Dermis blood vessel endothelial cell (primary cell): ENCODE measurements at regions not wholly inside any gene's neighbourhood (a gene's known extent, or its start where the extent isn't known, plus 50 kb on each side); places are given as distances from the start of the nearest gene placed in this dataset.
A peak's percentile ranks its signal among the peaks of the same experiment; 100 is the strongest.

ENCODE experiments used
- DNase-seq: peaks from one replicate; pipeline ENCODE4 v3.0.0; 2010

DNA sequence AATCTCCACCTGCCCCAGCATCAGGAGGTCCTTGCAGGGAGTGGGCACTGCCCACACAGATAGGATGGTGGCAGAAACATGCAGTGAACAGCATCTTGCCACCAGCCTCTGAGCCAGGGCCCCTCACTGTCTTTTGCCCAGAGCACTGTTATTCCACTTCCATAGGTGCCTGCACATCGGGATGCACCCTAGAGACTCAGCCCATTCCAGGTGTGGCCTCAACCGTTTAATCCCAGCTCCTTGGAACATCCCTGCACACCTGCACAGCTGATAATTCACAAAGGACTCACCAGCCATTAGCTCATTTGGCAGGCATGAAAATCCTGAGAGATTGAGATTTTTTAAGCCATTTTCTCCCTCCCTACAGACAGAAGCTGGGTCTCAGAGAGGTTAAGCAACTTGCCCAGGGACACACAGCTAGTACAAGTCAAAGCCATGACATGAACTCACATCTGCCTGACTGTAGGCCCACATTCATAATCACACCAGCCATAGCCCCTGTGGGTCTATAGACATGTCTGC lies 116.3 kb downstream of the EFNB1 start:
- no peak for DNase-seq

DNA sequence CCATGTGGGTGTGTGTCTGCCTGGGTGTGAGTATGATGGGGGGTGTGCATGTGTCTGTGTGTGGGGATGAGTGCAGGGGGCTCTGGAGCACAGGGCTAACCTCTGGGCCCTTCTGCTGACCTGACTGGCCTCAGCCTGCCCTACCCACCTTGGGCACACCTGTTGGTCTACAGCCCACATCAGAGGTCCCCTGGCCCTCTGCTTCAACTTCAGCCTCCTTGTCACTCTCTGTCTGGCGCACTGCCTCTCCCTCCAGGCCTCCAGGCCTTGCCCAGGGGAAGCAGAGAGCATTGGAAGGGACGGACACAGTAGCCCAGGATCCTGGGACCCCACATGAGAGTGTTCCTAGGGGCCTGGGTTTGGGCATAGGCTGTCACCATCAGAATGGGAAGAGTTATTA lies 115.4 kb downstream of the EFNB1 start:
- DNase-seq: no peak

DNA sequence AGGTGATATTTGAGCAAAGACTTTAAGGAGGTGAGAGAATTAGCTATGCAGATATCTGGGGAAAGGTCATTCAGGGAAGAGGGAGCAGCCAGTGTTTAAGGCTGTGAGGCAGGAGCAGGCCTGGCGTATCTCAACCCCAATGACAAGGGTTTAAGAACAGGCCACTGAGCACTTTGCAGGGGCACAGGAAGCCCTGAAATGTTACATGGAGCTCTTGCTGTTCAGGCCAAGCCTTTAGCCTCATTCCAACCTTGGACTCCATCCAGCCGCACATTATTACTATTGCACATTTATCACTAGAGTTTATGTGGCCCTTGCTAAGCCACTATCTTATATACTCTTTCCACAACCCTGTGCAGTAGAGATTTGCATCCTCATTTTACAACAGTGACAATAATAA lies 114.0 kb downstream of the EFNB1 start:
- DNase-seq: no peak

DNA sequence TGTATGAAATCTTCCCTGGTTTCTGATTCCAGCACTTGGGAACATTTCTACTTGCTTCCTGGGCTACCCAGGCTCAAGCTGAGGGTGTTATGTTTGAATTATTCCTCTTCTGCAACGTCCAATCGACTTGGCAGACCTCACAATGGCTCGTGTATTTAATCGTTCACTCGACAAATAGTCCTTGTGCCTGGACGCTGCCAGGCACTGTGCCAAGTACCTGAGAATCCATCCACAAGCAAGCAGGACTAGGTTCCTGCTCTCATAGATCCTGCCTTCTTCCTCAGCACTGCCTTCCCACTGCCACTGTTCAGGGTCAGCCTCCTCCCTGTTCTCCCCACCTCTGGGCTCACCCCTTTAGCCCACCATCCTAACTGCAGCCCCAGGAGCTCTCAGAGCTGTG lies 113.3 kb downstream of the EFNB1 start:
- DNase-seq: no peak

DNA sequence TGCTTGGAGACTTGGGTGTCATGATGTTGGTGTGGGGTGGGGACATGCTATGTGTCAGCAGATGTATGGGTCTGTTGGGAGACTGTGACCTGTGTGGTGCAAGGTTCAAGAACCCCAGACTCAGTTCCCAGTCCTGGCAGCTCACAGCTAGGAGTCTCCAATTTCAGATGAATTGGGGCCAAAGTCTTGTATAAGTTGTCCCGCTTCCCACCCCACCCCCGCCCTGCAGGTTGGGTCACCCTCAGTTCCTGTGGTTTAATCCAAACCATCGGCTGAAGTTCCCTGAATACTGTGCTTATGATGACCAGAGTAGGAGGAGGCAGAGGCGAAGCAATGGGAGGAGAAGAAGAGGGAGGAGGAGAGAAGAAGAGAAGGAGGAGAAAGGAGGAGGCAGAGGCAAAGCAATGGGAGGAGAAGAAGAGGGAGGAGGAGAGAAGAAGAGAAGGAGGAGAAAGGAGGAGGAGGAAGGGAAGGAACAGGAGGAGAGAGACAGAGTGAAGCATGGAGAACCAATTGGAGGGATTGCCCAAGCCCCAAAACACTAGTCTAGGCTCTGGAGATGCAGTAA lies 112.6 kb downstream of the EFNB1 start:
- no peak for DNase-seq

DNA sequence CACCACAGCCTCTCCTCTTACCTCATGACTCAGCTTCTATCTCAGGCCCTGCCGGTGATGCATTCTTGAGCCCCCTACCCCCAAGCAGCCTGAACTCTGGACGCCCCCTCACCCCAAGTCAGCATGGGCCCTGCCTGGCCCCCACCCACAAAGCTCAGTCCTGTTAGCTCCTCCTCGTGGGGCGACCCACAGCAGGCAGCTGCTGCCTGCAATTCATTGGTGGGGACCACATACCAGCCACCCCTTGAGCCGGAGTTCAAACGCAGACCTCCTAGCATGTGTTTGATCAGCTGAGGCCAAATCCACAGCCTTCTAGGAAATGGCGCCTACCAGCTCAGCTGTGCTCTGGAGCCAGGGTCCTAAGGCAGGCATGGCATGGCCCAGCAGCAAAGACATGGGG lies 111.8 kb downstream of the EFNB1 start:
- DNase-seq: no peak

DNA sequence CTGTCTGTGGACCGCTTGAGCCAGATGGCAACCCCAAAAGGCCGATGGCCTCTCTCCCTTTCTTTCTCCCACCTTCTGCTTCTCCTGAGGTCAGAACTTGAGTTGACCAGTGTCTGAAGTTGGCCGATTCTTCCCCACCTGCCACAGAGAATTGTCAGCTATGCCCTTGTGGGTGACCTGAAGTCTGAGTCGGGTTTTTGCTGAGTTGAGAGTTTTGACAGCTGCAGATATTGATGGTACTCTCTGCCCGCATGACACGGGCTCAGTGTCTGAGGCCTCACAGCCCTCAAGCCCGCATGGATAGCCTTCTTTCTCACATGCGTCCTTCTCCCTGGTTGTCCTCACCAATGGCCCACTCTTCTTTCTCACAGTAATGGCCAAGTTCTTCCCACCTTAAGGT lies 111.0 kb downstream of the EFNB1 start:
- DNase-seq: no peak

DNA sequence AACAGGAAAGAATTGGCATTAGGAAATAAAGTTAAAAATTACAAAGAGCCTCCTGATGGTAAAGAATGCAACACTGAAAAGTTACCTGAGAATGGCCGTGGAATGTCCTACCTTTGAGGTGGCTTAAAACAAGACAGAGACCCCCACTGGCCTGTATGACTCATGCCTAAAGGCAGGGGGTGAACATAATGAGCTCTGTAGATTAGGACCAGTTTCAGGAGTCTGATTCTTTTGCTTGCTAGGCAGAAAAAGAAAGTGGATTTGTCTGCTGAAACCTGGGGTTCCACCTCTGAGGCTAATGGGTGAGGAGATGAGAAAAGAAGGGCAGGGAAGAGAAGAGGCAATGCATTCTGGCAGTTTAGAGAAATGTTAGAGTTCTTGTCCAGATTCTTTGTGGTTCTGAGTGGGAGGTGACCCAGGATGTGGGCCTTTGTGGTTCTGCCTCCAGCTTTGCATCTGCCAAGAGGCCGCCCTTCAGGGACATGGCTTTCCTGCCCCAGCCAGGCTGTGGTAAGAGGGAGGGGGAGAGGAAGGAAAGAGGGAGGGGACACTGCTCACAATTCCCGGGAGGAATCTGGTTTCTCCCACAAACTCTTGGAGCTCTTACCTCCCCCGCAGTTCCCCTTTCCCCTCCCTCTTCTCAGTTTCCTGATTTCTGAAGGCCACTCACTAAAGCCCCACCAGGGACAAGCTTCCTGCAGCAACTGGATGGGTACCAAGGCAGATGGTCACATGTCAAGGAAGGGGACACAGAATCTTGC lies 109.6 kb downstream of the EFNB1 start:
- peak; percentile 36 for DNase-seq

DNA sequence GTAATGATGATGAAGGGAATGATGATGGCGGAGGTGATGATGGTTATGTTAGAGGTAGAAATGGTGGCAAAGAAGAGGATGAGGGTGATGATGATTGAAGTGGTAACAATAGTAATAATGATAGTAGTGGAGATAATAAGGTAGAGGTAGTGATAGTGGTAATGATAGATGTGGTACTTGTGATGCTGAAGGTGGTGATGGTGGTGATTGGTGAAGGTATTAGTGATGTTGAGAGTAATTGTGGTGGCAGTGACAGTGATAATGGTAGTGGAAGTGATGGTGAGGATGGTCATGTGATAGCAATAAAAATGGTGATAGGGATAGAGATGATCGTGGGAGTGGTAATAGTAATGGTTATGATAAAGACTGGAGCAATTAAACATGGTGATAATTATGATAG lies 108.8 kb downstream of the EFNB1 start:
- no peak for DNase-seq

DNA sequence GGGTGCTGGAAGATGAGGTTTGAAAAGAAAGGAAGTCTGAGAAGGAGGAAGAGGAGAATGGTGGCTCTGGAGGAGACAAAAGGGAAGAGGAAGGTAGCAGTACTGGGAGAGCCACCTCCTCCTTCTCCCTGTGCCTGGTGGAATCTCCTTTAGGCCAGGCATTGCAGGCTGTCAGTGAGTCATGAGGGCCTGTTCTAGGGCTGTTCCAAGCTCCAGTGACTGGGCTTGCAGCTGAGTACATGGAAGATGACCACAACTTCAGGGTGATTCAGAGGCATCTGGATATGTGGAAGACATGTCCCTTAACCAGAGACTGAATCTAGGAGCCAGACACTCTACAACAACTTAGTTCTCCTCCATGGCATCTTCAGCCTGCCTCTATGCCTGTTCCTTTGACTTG lies 107.8 kb downstream of the EFNB1 start:
- peak; percentile 53 for DNase-seq

DNA sequence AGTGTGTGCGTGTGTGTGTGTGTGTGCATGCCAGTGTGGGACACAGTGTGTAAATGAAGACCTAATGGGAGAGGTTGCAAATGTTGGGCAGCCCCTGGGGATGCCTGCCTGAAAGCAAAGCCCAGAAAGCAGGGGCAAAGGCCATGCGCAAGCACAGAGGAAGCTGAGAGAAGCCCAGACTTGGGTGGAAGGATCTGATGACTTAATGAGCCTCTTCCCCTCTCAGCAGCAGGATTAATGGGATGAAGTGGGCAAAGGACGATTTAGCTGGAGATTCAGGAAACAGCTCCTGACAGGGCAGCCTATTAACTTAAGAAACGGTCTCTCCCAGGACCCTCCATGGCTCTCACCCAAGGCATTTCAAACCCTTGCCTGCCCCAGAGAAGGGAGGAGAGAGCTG lies 107.3 kb downstream of the EFNB1 start:
- no peak for DNase-seq

DNA sequence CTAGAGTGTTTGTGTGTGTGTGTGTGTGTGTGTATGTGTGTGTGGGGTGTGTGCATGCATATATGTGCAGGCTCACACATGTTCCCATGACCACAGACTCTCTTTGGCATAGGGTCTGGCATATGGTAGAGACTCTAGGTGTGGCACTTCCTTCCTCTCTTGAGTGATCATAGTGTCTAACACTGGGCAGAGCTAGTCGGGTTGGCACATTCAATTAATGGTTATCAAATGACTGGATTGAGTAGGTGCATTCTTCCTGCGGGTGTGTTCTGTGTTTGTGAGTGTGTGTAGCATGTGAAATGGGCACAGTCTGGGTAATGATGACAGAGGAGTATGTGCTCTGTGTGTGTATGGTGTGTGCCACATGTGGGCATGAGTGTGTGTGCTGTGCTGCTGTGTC lies 106.5 kb downstream of the EFNB1 start:
- no peak for DNase-seq

DNA sequence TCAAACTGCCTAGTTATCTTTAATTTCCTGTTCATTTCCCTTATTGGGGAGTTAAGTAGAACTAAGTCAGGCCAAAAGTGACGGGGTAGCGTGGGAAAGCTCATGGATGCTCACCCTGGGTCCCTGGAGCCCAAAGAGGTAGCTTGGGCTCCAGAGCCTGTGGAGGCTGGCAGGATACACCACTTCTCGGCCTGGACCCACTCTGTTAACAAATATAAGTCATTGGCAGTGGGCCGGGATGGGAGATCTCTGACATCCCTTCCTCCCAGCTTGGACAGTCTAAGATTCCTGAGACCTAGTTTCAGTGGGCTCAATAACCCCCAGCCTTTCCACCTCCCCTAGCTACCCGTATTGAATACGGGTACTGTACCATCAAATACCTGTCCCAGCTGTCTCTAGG lies 106.1 kb downstream of the EFNB1 start:
- DNase-seq: no peak

DNA sequence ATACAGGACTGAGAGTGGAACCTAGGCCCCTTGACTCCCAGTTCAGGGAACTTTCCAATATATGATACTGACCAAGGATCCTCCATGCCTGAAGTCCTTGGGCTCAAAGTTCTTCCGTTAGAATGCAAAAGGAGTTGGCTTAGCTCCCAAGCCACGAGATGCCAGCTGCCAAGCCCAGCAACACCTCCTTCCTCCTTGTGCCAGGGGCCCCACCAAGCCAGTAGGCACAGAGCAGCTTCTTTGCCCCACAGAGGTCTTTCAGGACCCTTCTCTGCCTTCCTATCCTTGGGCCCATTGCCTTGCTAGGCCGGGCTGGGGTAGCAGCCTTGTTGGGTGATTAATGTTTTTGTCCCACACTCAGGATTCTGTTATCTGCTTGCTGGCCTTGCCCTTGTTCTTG lies 105.6 kb downstream of the EFNB1 start:
- no peak for DNase-seq

DNA sequence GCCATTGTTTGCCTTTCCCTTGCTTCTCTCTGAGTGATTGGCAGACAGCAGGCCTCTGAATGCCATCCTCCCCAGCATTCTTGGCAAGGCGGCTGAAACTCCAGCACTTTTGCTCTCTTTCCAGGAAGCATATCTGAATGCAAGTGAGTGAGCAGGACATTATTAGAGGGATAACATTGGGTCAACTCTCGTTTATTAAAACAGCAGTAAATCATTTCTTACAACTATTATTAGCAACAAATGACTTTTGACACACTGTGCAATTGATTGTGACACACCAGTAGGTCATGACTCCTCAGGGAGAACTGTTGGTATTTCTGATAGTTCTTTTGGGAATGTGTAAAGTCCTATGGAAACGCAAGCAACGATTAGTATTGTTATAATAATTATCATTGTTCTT lies 103.8 kb downstream of the EFNB1 start:
- peak; percentile 64 for DNase-seq

DNA sequence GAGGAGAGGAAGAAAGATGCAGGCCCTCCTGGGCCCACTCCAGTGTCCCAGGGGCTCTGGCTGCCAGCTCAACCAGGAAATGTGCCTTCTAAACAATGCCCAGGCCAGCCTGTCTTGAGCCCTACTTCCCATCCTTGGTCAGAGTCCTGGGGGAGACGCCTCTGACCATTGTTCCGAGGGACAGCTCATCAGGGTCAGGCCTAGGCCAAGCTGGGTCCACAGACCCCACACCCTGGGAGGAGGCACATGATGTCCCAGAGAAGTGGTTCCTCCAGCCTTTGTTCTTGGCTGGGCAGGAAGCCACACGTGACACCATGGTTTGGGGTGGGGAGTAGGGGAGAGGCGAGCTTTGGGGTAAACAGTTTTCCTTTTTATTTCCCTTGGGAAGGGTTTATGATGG lies 102.5 kb downstream of the EFNB1 start:
- DNase-seq: peak; percentile 34

DNA sequence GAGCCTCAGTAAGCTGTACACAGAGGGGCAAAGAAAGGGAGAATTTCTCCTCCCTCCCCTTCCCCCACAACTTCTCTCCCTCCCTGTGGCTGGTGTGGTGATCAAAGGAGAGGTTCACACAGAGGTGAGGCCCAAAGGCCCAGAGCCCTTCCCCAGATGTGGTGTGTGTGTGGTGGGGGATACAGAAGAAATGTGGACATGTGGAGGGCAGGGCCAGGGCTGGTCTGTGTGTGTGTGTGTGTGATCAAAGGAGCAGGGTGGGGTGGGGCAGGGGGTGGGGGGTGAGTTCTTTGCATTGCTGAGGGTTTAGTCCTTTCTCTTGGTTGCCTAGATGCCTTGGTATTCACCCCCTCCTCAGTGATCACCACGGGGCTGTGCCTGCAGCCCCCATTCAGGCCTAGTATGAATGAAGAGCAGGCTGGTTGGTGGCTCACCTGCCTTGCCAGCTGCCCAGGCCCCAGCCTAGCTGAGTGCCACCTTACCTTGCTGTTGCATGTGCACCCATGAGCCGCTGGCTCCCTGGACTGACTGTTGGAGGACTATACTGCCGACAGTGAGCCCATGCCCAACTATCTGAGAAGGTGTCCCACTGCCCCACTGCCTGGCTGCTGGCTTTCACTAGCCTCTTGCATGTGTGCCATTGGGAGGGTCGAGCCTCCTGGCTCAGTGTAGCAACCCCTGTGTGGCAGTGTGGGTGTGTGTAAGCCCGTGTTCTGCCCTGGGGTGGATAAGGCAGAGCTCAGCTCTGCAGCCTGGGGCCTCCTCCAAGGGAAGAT lies 101.9 kb downstream of the EFNB1 start:
- DNase-seq: peak; percentile 10

DNA sequence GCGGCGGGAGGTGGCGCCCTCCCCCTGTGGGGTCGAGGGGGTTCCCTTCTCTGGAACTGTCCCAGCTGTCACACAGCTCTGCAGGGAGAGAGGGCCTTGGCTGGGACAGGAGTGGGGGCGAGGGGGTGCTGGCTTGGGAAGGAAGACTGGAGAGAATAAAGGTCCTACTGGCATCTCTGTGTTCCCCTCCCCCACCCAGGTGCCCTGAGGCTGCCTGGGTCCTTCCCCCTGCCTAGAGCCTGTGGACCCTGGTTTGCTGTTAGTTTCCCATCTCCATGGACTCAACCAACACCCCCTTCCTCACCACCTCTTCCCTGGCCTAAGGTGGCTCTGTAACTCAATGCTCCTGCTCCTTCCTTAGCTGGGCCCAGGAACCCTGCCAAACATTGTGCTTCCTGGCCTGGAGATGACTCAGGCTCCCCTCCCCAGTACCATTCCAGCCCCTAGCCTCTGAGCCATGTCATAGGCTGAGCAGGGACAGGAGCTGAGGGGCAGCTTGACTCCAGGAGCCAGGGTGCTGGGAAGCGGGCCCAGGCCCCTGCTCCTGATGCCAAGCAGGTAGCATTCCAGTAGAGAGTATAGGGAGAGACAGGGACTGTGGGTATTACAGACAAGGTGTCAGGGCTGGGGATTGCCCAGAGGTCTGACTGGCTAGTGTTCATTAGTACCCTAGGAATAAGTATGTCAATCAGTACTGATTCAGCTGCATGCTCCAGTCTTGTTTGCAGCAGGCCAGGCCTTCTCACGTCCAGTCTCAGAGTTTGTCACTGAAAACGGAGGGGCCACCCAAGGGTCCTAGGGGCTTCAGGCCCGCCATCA lies 100.7 kb downstream of the EFNB1 start:
- peak; percentile 73 for DNase-seq

DNA sequence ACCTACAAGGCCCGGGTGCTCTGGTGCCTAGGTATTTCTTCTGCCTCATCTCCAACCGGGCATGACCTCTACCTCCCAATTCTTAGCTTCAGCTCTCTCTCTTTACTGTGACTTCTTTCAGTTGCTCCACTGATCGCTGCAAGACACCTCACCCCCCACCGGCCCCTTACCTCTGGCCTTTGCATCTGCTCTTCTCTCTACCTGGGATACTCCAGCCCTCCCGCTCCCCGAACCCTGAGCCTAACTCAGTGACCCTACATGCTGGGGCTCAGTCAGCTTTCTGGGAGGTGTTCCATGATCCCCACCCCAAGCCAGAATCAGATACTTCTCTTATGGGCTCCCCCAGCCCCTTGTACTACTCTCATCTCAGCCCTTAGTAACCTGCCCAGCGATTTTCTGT lies 99.6 kb downstream of the EFNB1 start:
- DNase-seq: no peak

DNA sequence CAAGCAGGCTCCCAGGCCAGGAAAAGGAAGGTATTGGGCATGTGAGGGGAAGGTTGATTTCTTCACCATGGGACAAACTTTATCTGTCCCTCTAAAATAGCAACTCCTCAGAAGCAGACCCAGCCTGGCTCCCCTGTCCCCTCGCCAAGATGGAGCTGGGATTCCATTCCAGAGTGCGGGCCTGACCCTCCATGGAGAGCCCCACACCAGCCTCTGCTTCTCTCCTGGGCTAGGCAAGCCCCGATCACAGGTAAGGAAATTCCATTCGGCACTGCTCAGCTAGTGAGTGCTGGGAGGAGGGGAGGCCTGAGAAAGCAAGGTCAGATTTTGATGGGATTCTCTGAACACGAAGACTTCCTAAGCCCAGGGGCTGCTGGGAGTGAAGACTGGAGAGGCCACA lies 98.4 kb downstream of the EFNB1 start:
- DNase-seq: no peak

DNA sequence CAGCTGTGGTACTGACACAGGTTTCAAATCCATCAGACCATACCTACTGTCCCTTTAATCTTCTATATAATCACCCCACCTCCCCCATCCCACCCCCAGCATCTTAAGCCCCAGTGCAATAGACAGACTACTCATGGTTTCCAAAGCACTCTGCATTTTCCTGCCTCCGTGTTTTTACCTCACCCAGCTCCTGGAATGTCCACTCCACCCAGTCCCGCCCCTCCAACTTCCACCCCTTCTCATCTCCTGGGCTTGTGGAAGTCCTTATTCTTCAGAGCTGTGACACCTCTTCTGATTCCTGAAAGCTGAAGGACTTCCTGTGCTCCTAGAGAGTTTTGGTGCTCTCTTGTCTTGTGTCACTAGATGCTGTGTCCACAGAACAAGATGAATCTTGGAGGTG lies 94.3 kb downstream of the EFNB1 start:
- DNase-seq: no peak

DNA sequence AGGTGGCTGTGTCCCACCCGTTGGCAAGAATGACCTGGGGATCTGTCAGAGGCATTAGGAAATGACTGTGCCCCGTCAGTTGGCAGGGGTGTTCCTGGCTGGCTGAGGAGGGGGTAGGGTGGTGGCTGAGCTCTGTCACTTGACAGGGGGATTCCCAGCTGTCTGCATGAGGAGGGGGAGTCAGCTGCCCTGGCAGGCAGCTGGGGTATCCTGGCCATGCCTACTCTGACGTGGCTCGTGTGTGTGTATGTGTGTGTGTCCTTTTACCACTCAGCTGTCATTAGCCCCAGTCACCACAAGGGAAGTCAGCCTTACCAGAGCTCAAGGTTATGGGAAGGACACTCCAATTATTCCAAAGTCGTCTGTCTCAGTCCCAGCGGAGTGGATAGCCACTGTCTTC lies 93.2 kb downstream of the EFNB1 start:
- DNase-seq: no peak

DNA sequence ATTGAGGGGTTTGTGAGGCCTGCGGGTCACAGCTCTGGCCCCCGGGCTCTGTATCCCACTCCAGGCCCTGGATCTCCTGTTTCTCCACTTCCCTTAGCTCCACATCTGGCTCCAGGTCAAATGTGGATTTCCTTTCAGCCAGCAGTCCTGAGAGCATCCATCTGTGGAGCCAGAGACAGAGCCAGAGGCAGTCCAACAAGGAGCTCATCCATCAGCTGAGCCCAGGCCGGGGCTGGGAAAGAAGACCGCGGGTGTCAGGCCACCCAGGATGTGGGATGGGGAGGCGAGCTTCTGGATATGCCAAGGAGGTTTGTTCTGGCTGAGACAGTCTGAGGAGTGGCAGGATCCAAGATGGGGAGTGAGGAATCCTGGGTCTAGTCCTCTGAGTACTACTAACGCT lies 91.7 kb downstream of the EFNB1 start:
- DNase-seq: no peak
